Activated naive CD8-positive, alpha-beta T cell treated with anti-CD3 and anti-CD28 coated beads for 36 hours (primary cell): ENCODE measurements at regions not wholly inside any gene's neighbourhood (a gene's known extent, or its start where the extent isn't known, plus 50 kb on each side); places are given as distances from the start of the nearest gene placed in this dataset.
A peak's percentile ranks its signal among the peaks of the same experiment; 100 is the strongest.

ENCODE experiments used
- DNase-seq: peaks from one replicate; pipeline ENCODE4 v3.0.0; 2021
- H3K27ac Mint-ChIP-seq: one replicate; pipeline ENCODE4 v1.8.0; 2022; ENCODE audit warnings: mild to moderate bottlenecking, moderate library complexity, mixed read lengths
- H3K27me3 Mint-ChIP-seq: one replicate; pipeline ENCODE4 v1.8.0; 2022; ENCODE audit warnings: mild to moderate bottlenecking, mixed read lengths
- H3K36me3 Mint-ChIP-seq: one replicate; pipeline ENCODE4 v1.8.0; 2021; ENCODE audit warnings: mild to moderate bottlenecking, mixed read lengths
- H3K4me1 Mint-ChIP-seq: one replicate; pipeline ENCODE4 v1.8.0; 2021; ENCODE audit warnings: mixed read lengths
- H3K4me3 Mint-ChIP-seq: one replicate; pipeline ENCODE4 v1.8.0; 2022; ENCODE audit warnings: mild to moderate bottlenecking, moderate library complexity, mixed read lengths
- H3K9me3 Mint-ChIP-seq: one replicate; pipeline ENCODE4 v1.8.0; 2022; ENCODE audit warnings: mixed read lengths

GRCh38 chr2:217622205-217623060 is 380.4 kb downstream of the TNS1 start:
- Mint-ChIP-seq H3K9me3 (no peaks in the 10 kb centered on the region), H3K36me3 (no peaks in the 10 kb centered on the region), H3K4me3 (no peak overlapping the region), H3K27me3 (no peaks in the 10 kb centered on the region), H3K27ac (no peak overlapping the region), H3K4me1 (no peaks in the 10 kb centered on the region)
- no peak for DNase-seq

DNA sequence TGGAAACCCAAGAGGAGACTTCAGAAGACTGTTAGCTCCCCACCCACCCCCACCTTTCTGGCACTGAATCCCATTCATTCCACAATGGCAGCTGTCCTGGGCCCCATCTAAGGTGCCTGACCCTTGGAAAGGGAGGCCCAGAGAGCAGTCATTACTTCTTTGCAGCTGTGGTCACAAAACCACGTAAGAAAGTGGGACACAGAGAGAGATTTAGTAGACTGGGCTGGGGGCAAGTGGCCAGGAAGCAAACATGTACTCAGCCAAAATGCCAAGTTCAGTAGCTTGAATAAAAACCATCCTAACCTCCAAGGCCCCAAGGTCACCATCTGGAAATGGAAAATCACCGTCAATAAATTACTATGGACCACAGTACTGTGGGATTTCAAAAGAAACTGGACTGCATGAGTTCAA is 381.4 kb downstream of the TNS1 start:
- no peaks in the 10 kb centered on the region for H3K9me3 Mint-ChIP-seq
- no peak overlapping the region for H3K4me3 Mint-ChIP-seq
- DNase-seq, result no peak
- no peaks in the 10 kb centered on the region for H3K27me3 Mint-ChIP-seq
- H3K4me1 Mint-ChIP-seq, result no peaks in the 10 kb centered on the region
- no peaks in the 10 kb centered on the region for H3K36me3 Mint-ChIP-seq
- H3K27ac Mint-ChIP-seq, result no peak overlapping the region

GRCh38 chr2:217618744-217619143 is 384.1 kb downstream of the TNS1 start:
- Mint-ChIP-seq H3K4me3 (no peak overlapping the region), H3K27ac (no peak overlapping the region), H3K36me3 (peaks cover 2% of the 10 kb centered on the region), H3K27me3 (no peaks in the 10 kb centered on the region), H3K9me3 (no peaks in the 10 kb centered on the region), H3K4me1 (peaks cover 6% of the 10 kb centered on the region)
- DNase-seq, result no peak

GRCh38 chr2:217617616-217618022 is 385.2 kb downstream of the TNS1 start:
- Mint-ChIP-seq H3K27me3 (no peaks in the 10 kb centered on the region), H3K27ac (no peak overlapping the region), H3K4me1 (peaks cover 7% of the 10 kb centered on the region), H3K36me3 (peaks cover 2% of the 10 kb centered on the region), H3K4me3 (no peak overlapping the region), H3K9me3 (no peaks in the 10 kb centered on the region)
- no peak for DNase-seq

GRCh38 chr2:217616936-217617335 is 385.9 kb downstream of the TNS1 start:
- no peak for DNase-seq
- peaks cover 2% of the 10 kb centered on the region for H3K9me3 Mint-ChIP-seq
- H3K36me3 Mint-ChIP-seq, result peaks cover 5% of the 10 kb centered on the region
- H3K4me3 Mint-ChIP-seq, result no peak overlapping the region
- H3K27ac Mint-ChIP-seq, result no peak overlapping the region
- H3K4me1 Mint-ChIP-seq, result peaks cover 11% of the 10 kb centered on the region
- no peaks in the 10 kb centered on the region for H3K27me3 Mint-ChIP-seq

- Mint-ChIP-seq H3K27ac (peak overlapping the region; percentile 42), H3K4me1 (peaks cover 29% of the 10 kb centered on the region), H3K9me3 (peaks cover 2% of the 10 kb centered on the region), H3K4me3 (no peak overlapping the region), H3K27me3 (no peaks in the 10 kb centered on the region), H3K36me3 (peaks cover 14% of the 10 kb centered on the region)
- no peak for DNase-seq
These were observed 387.6 kb downstream of the TNS1 start for GRCh38 chr2:217615171-217615570.

- Mint-ChIP-seq H3K9me3 (peaks cover 2% of the 10 kb centered on the region), H3K4me3 (no peak overlapping the region), H3K27me3 (no peaks in the 10 kb centered on the region), H3K27ac (no peak overlapping the region), H3K4me1 (peaks cover 36% of the 10 kb centered on the region), H3K36me3 (peaks cover 16% of the 10 kb centered on the region)
- DNase-seq, result no peak
These were observed 388.3 kb downstream of the TNS1 start for GRCh38 chr2:217614498-217614897.

- H3K4me1 Mint-ChIP-seq, result peaks cover 39% of the 10 kb centered on the region
- no peak overlapping the region for H3K4me3 Mint-ChIP-seq
- no peak overlapping the region for H3K27ac Mint-ChIP-seq
- no peak for DNase-seq
- H3K9me3 Mint-ChIP-seq, result peaks cover 2% of the 10 kb centered on the region
- peaks cover 16% of the 10 kb centered on the region for H3K36me3 Mint-ChIP-seq
- no peaks in the 10 kb centered on the region for H3K27me3 Mint-ChIP-seq
These were observed 388.7 kb downstream of the TNS1 start for GRCh38 chr2:217614096-217614495.

- DNase-seq, result no peak
- peaks cover 39% of the 10 kb centered on the region for H3K4me1 Mint-ChIP-seq
- no peaks in the 10 kb centered on the region for H3K27me3 Mint-ChIP-seq
- H3K9me3 Mint-ChIP-seq, result peaks cover 2% of the 10 kb centered on the region
- H3K27ac Mint-ChIP-seq, result no peak overlapping the region
- no peak overlapping the region for H3K4me3 Mint-ChIP-seq
- H3K36me3 Mint-ChIP-seq, result peaks cover 16% of the 10 kb centered on the region
These were observed 389.9 kb downstream of the TNS1 start for GRCh38 chr2:217612920-217613319.

- Mint-ChIP-seq H3K4me3 (no peak overlapping the region), H3K4me1 (peaks cover 39% of the 10 kb centered on the region), H3K27me3 (no peaks in the 10 kb centered on the region), H3K27ac (peak overlapping the region; percentile 60), H3K9me3 (peaks cover 2% of the 10 kb centered on the region), H3K36me3 (peaks cover 16% of the 10 kb centered on the region)
- DNase-seq, result no peak
These were observed 390.6 kb downstream of the TNS1 start for GRCh38 chr2:217612211-217612610.

DNA sequence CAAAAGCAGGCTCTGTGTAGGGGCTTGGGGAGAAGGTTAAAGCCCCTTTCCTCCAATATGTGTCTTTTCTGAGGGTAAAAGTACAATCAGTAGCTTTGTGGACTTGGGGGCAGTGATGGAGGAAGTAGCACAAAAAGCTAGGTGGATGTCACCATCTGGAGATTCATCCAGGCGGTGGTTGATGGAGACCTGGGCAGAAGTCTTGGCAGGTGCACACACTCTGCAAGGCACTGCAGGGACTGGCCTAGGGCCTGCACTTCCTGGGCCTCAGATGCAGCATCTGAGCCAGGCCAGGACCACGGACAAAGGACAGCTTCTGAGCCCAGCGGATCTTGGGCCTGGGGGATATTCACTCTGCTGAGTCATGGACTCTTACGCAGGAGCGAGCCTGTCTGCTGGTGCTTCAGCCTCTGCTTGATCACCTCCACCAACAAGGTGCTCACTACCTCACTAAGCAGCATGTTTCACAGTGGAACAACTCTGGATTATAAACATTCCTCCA is 391.1 kb downstream of the TNS1 start:
- H3K9me3 Mint-ChIP-seq, result peaks cover 2% of the 10 kb centered on the region
- H3K27me3 Mint-ChIP-seq, result no peaks in the 10 kb centered on the region
- no peak for DNase-seq
- H3K4me3 Mint-ChIP-seq, result no peak overlapping the region
- peak overlapping the region; percentile 77 for H3K27ac Mint-ChIP-seq
- H3K36me3 Mint-ChIP-seq, result peaks cover 16% of the 10 kb centered on the region
- H3K4me1 Mint-ChIP-seq, result peaks cover 43% of the 10 kb centered on the region

GRCh38 chr2:217611056-217611455 is 391.7 kb downstream of the TNS1 start:
- H3K4me3 Mint-ChIP-seq, result no peak overlapping the region
- H3K9me3 Mint-ChIP-seq, result peaks cover 2% of the 10 kb centered on the region
- H3K27me3 Mint-ChIP-seq, result no peaks in the 10 kb centered on the region

GRCh38 chr2:217610401-217610814 is 392.4 kb downstream of the TNS1 start:
- H3K27me3 Mint-ChIP-seq, result no peaks in the 10 kb centered on the region
- DNase-seq, result peak; percentile 67
- peaks cover 2% of the 10 kb centered on the region for H3K9me3 Mint-ChIP-seq
- peak overlapping the region; percentile 77 for H3K27ac Mint-ChIP-seq
- H3K36me3 Mint-ChIP-seq, result peaks cover 16% of the 10 kb centered on the region
- H3K4me3 Mint-ChIP-seq, result no peak overlapping the region
- H3K4me1 Mint-ChIP-seq, result peaks cover 49% of the 10 kb centered on the region

More at GRCh38 chr2:217611056-217611455, 391.7 kb downstream of the TNS1 start:
- DNase-seq, result no peak
- Mint-ChIP-seq H3K36me3 (peaks cover 16% of the 10 kb centered on the region), H3K4me1 (peaks cover 49% of the 10 kb centered on the region), H3K27ac (peak overlapping the region; percentile 77)

GRCh38 chr2:217609952-217610351 is 392.8 kb downstream of the TNS1 start:
- DNase-seq, result no peak
- Mint-ChIP-seq H3K36me3 (peaks cover 13% of the 10 kb centered on the region), H3K4me1 (peaks cover 45% of the 10 kb centered on the region), H3K27ac (peak overlapping the region; percentile 77), H3K9me3 (peaks cover 2% of the 10 kb centered on the region), H3K4me3 (no peak overlapping the region), H3K27me3 (no peaks in the 10 kb centered on the region)

DNA sequence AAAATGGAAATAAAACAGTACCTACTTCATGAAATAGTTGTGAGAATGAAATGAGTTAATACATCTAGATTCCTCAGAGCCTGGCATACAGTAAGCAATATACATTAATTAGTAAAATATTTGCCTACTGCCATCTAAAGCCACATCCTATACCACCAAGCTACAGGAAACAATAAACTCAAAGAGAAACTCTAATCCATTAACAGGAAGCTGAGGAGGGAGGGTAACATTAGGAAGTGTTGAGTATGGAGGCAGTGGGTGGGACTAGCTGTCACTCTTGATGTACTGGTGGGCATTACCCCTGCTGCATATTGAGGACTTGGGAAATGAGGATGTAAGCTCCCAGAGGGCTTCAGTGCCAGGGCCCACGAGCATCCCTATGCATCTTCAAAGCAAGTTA is 396.5 kb downstream of the TNS1 start:
- no peak for DNase-seq
- Mint-ChIP-seq H3K9me3 (no peaks in the 10 kb centered on the region), H3K36me3 (peaks cover 5% of the 10 kb centered on the region), H3K27ac (no peak overlapping the region), H3K4me1 (peaks cover 31% of the 10 kb centered on the region), H3K4me3 (no peak overlapping the region), H3K27me3 (no peaks in the 10 kb centered on the region)
